ENCODE measurements at regions not wholly inside any gene's neighbourhood (a gene's known extent, or its start where the extent isn't known, plus 50 kb on each side); places are given as distances from the start of the nearest gene placed in this dataset.

- H2AFZ ChIP-seq (ENCODE audit: low read depth): no peak overlapping the region
- H3K27ac ChIP-seq (ENCODE audit: low read depth in 2 of 2, low read length in 1 of 2): no peak overlapping the region
- no peaks in the 10 kb centered on the region for H4K20me1 ChIP-seq (ENCODE audit: insufficient read depth)
- no peaks in the 10 kb centered on the region for H3K9me3 ChIP-seq
- 52% methylated on average over 2 of the region's 2 CpGs for WGBS (ENCODE audit: low lambda C conversion rate)
- CTCF ChIA-PET: no interaction called here
- no peaks in the 10 kb centered on the region for H3K9me2 ChIP-seq
- no peak overlapping the region for H3K4me2 ChIP-seq
- H3F3A ChIP-seq (replicated peaks; ENCODE audit: insufficient read depth): no peaks in the 10 kb centered on the region
- H3K4me3 ChIP-seq (ENCODE audit: low read depth in 2 of 2, low read length in 1 of 2): no peak overlapping the region
- no peaks in the 10 kb centered on the region for H3K79me2 ChIP-seq (ENCODE audit: insufficient read depth)
- no peaks in the 10 kb centered on the region for H3K27me3 ChIP-seq (ENCODE audit: insufficient read depth)
- no peak for DNase-seq
- no peak overlapping the region for H3K9ac ChIP-seq
- no peaks in the 10 kb centered on the region for H3K36me3 ChIP-seq (replicated peaks in 1 of 2; ENCODE audit: control insufficient read depth in 1 of 2, insufficient read depth in 2 of 2, low read length in 1 of 2)
- POLR2A ChIA-PET: no interaction called here
- TF ChIP-seq MAX (IDR thresholded peaks at IDR 0.05; ENCODE audit: low read depth): no peak
- TF ChIP-seq JUND (IDR thresholded peaks at IDR 0.05): no peak
- no peak for TF ChIP-seq ELF1 (IDR thresholded peaks at IDR 0.05)
- no peak for TF ChIP-seq TCF12 (IDR thresholded peaks at IDR 0.05)
- no peak for TF ChIP-seq TEAD4 (IDR thresholded peaks at IDR 0.05; ENCODE audit: borderline replicate concordance, insufficient read depth)
- TF ChIP-seq GABPA (IDR thresholded peaks at IDR 0.05; ENCODE audit: low read depth): no peak
- no peak for TF ChIP-seq CHD2 (IDR thresholded peaks at IDR 0.05; ENCODE audit: low read length, partially characterized antibody)
- no peak for TF ChIP-seq SIN3A (IDR thresholded peaks at IDR 0.05; ENCODE audit: borderline replicate concordance, low read depth, low read length)
- no peak for TF ChIP-seq NRF1 (IDR thresholded peaks at IDR 0.05; ENCODE audit: low read depth, low read length)
- TF ChIP-seq USF2 (IDR thresholded peaks at IDR 0.05; ENCODE audit: borderline replicate concordance, low read depth, low read length): no peak
- no peak for TF ChIP-seq TAF1 (IDR thresholded peaks at IDR 0.05; ENCODE audit: borderline replicate concordance, low read depth, low read length)
- no peak for TF ChIP-seq FOXM1 (IDR thresholded peaks at IDR 0.05; ENCODE audit: low read depth)
- no peaks in the 10 kb centered on the region for H3K4me1 ChIP-seq (ENCODE audit: control insufficient read depth in 1 of 2, insufficient read depth in 2 of 2, low read depth in 1 of 2, low read length in 1 of 2)
Observed at GRCh38 chr4:92241094-92241493, 62.7 kb upstream of the GRID2 start.

- H3K9me2 ChIP-seq: no peaks in the 10 kb centered on the region
- no peak overlapping the region for H3K4me3 ChIP-seq (ENCODE audit: low read depth in 2 of 2, low read length in 1 of 2)
- H3K9ac ChIP-seq: no peak overlapping the region
- no peak overlapping the region for H3K4me2 ChIP-seq
- no peaks in the 10 kb centered on the region for H3F3A ChIP-seq (replicated peaks; ENCODE audit: insufficient read depth)
- ChIA-PET CTCF (no interaction called here), POLR2A (no interaction called here)
- H3K4me1 ChIP-seq (ENCODE audit: control insufficient read depth in 1 of 2, insufficient read depth in 2 of 2, low read depth in 1 of 2, low read length in 1 of 2): no peaks in the 10 kb centered on the region
- H2AFZ ChIP-seq (ENCODE audit: low read depth): no peak overlapping the region
- TF ChIP-seq SMC3 (IDR thresholded peaks at IDR 0.05; ENCODE audit: low read depth, low read length) (no peak), NRF1 (IDR thresholded peaks at IDR 0.05; ENCODE audit: low read depth, low read length) (no peak), CHD2 (IDR thresholded peaks at IDR 0.05; ENCODE audit: low read length, partially characterized antibody) (no peak)
- H4K20me1 ChIP-seq (ENCODE audit: insufficient read depth): no peaks in the 10 kb centered on the region
- H3K79me2 ChIP-seq (ENCODE audit: insufficient read depth): no peaks in the 10 kb centered on the region
- H3K36me3 ChIP-seq (replicated peaks in 1 of 2; ENCODE audit: control insufficient read depth in 1 of 2, insufficient read depth in 2 of 2, low read length in 1 of 2): no peaks in the 10 kb centered on the region
- H3K27me3 ChIP-seq (ENCODE audit: insufficient read depth): no peaks in the 10 kb centered on the region
- DNase-seq: no peak
- no peaks in the 10 kb centered on the region for H3K9me3 ChIP-seq
- no peak overlapping the region for H3K27ac ChIP-seq (ENCODE audit: low read depth in 2 of 2, low read length in 1 of 2)
Observed at GRCh38 chr4:92246384-92246783, 57.4 kb upstream of the GRID2 start.

- Histone ChIP-seq H3K4me3 (ENCODE audit: low read depth in 2 of 2, low read length in 1 of 2) (no peak overlapping the region), H3K9me2 (no peaks in the 10 kb centered on the region), H3K9ac (no peak overlapping the region), H3K9me3 (no peaks in the 10 kb centered on the region), H4K20me1 (ENCODE audit: insufficient read depth) (no peaks in the 10 kb centered on the region), H3F3A (replicated peaks; ENCODE audit: insufficient read depth) (no peaks in the 10 kb centered on the region), H3K79me2 (ENCODE audit: insufficient read depth) (no peaks in the 10 kb centered on the region), H2AFZ (ENCODE audit: low read depth) (no peak overlapping the region), H3K4me2 (no peak overlapping the region), H3K4me1 (ENCODE audit: control insufficient read depth in 1 of 2, insufficient read depth in 2 of 2, low read depth in 1 of 2, low read length in 1 of 2) (no peaks in the 10 kb centered on the region), H3K27ac (ENCODE audit: low read depth in 2 of 2, low read length in 1 of 2) (no peak overlapping the region), H3K27me3 (ENCODE audit: insufficient read depth) (no peaks in the 10 kb centered on the region), H3K36me3 (replicated peaks in 1 of 2; ENCODE audit: control insufficient read depth in 1 of 2, insufficient read depth in 2 of 2, low read length in 1 of 2) (no peaks in the 10 kb centered on the region)
- WGBS (ENCODE audit: low lambda C conversion rate): 61% methylated on average over 2 of the region's 2 CpGs
- POLR2A ChIA-PET: no interaction called here
- DNase-seq: no peak
- CTCF ChIA-PET: no interaction called here
- TF ChIP-seq GABPA (IDR thresholded peaks at IDR 0.05; ENCODE audit: low read depth) (no peak), TCF12 (IDR thresholded peaks at IDR 0.05) (no peak), ZBTB33 (IDR thresholded peaks at IDR 0.05; ENCODE audit: borderline replicate concordance, low read depth) (no peak), USF1 (IDR thresholded peaks at IDR 0.05; ENCODE audit: borderline replicate concordance, low read depth) (no peak), RFX5 (IDR thresholded peaks at IDR 0.05; ENCODE audit: low read length) (no peak), FOSL2 (IDR thresholded peaks at IDR 0.05; ENCODE audit: borderline replicate concordance, low read depth) (no peak), IRF3 (IDR thresholded peaks at IDR 0.05; ENCODE audit: low read depth, low read length) (no peak), SIN3A (IDR thresholded peaks at IDR 0.05; ENCODE audit: borderline replicate concordance, low read depth, low read length) (no peak)
Observed at GRCh38 chr4:92249541-92249940, 54.2 kb upstream of the GRID2 start.

Measured in SK-N-SH (cell line).